B cell (primary cell): ENCODE measurements at regions not wholly inside any gene's neighbourhood (a gene's known extent, or its start where the extent isn't known, plus 50 kb on each side); places are given as distances from the start of the nearest gene placed in this dataset.

Experiments used
- ATAC-seq: fragments of 200-7000 bp; cut with Tn5 transposase; one replicate; pipeline ENCODE4 v1.10.0; 2021; ENCODE audit warnings: low read depth, mild to moderate bottlenecking, moderate number of reproducible peaks, moderate library complexity
- CTCF ChIA-PET: fragments of 350-600 bp; sonication (Branson Sonifier 250); formaldehyde crosslinking; loops from one replicate; lab custom pipeline; 2021; ENCODE audit warnings: antibody characterized with exemption, inconsistent platforms; lab: Charles Lee
- POLR2A ChIA-PET: fragments of 350-600 bp; sonication (Branson Sonifier 250); formaldehyde crosslinking; loops from one replicate; lab custom pipeline; 2021; ENCODE audit warnings: antibody characterized with exemption; lab: Charles Lee
- DNase-seq: peaks from one replicate; pipeline ENCODE4 v3.0.0; 2013
- H2AFZ ChIP-seq: 2 replicates; pipeline ENCODE4 v1.6.1; 2012; ENCODE audit warnings: mild to moderate bottlenecking, low read depth, low read length; ENCODE audit not compliant: insufficient read depth, poor library complexity, severe bottlenecking
- H3K27ac ChIP-seq, 2 donors: 1 replicate in 1 of 2; 2 replicates in 1 of 2; pipeline ENCODE4 v1.5.1; 2012 to 2013; ENCODE audit warnings: low read length in 2 of 2, mild to moderate bottlenecking in 2 of 2, moderate library complexity in 1 of 2
- H3K27me3 ChIP-seq, 4 experiments: fragments of 200-600 bp in 1 of 4; sonication (generic) in 1 of 4; replicated peaks in 1 of 4; 1 replicate in 2 of 4; 2 replicates in 2 of 4; pipeline versions ENCODE4 v1.6.1 to v1.7.0; 2013 to 2016; ENCODE audit warnings: low read length in 3 of 4, mild to moderate bottlenecking in 2 of 4, mixed read lengths in 1 of 4, moderate library complexity in 1 of 4; ENCODE audit not compliant: insufficient read depth in 4 of 4, control insufficient read depth in 3 of 4; ENCODE audit errors: control extremely low read depth in 1 of 4
- H3K36me3 ChIP-seq, 2 experiments: replicated peaks in 1 of 2; 1 replicate in 1 of 2; 2 replicates in 1 of 2; pipeline versions ENCODE4 v1.6.1 to v1.7.1; 2013; ENCODE audit warnings: low read length in 1 of 2; ENCODE audit not compliant: insufficient read depth in 2 of 2, control insufficient read depth in 1 of 2; ENCODE audit errors: control extremely low read depth in 1 of 2, extremely low read depth in 1 of 2
- H3K4me1 ChIP-seq, 2 donors: fragments of 200-600 bp in 1 of 2; sonication (generic) in 1 of 2; 1 replicate in 1 of 2; 2 replicates in 1 of 2; pipeline versions ENCODE4 v1.5.1 to v1.6.1; 2013 to 2017; ENCODE audit warnings: low read length in 2 of 2; ENCODE audit not compliant: control insufficient read depth in 2 of 2, insufficient read depth in 2 of 2
- H3K4me2 ChIP-seq: replicated peaks from 2 replicates; pipeline ENCODE3; 2012; ENCODE audit warnings: mild to moderate bottlenecking, low read depth, low read length; ENCODE audit not compliant: poor library complexity, severe bottlenecking
- H3K4me3 ChIP-seq, 5 experiments: fragments of 200-600 bp in 1 of 5; sonication (generic) in 1 of 5; 1 replicate in 3 of 5; 2 replicates in 2 of 5; pipeline versions ENCODE4 v1.5.1 to v1.7.0; 2011 to 2016; ENCODE audit warnings: low read length in 4 of 5, mild to moderate bottlenecking in 4 of 5, low read depth in 2 of 5, control low read depth in 1 of 5, moderate library complexity in 1 of 5; ENCODE audit not compliant: insufficient read depth in 1 of 5; ENCODE audit errors: control extremely low read depth in 1 of 5, extremely low read depth in 1 of 5
- H3K79me2 ChIP-seq: fragments of 200-600 bp; sonication (generic); one replicate; pipeline ENCODE4 v1.6.0; 2016; ENCODE audit warnings: low read length; ENCODE audit not compliant: control insufficient read depth, insufficient read depth
- H3K9ac ChIP-seq: fragments of 200-600 bp; sonication (generic); 2 replicates; pipeline ENCODE4 v1.6.1; 2017; ENCODE audit warnings: mild to moderate bottlenecking, low read length, moderate library complexity
- H3K9me3 ChIP-seq, 3 donors: one replicate each; pipeline versions ENCODE4 v1.6.1 to v1.7.1; 2013; ENCODE audit warnings: low read length in 2 of 3; ENCODE audit not compliant: control insufficient read depth in 2 of 3, insufficient read depth in 1 of 3; ENCODE audit errors: control extremely low read depth in 1 of 3
- H4K20me1 ChIP-seq: 2 replicates; pipeline ENCODE4 v1.6.0; 2012; ENCODE audit warnings: mild to moderate bottlenecking, low read length; ENCODE audit not compliant: insufficient read depth, control insufficient read depth, poor library complexity, severe bottlenecking
- H3K27ac Mint-ChIP-seq: one replicate; pipeline ENCODE4 v1.8.0; 2021; ENCODE audit warnings: mixed read lengths
- H3K27me3 Mint-ChIP-seq: one replicate; pipeline ENCODE4 v1.8.0; 2021; ENCODE audit warnings: mixed read lengths
- H3K4me1 Mint-ChIP-seq: one replicate; pipeline ENCODE4 v1.8.0; 2021; ENCODE audit warnings: mixed read lengths
- H3K4me3 Mint-ChIP-seq: one replicate; pipeline ENCODE4 v1.8.0; 2021; ENCODE audit warnings: mixed read lengths
- H3K9me3 Mint-ChIP-seq: one replicate; pipeline ENCODE4 v1.8.0; 2022; ENCODE audit warnings: mixed read lengths; ENCODE audit not compliant: insufficient read depth
- EZH2 ChIP-seq: IDR thresholded peaks from 2 replicates; pipeline ENCODE4 v1.6.1; 2012; ENCODE audit warnings: borderline replicate concordance, low read depth, mild to moderate bottlenecking, moderate library complexity, low read length; ENCODE audit not compliant: insufficient read depth, poor library complexity, severe bottlenecking
- WGBS: methylation state at CpG from one replicate; pipeline ENCODE4 v1.1.5; 2013; ENCODE audit warnings: missing lambda C conversion rate; ENCODE audit not compliant: insufficient coverage; 5-methylcytosine and 5-hydroxymethylcytosine counted together
- intact Hi-C: fragments of 100-400 bp; cut with micrococcal nuclease; formaldehyde crosslinking; loops from one replicate; pipeline ENCODE4 v1.10.0; 2022
- TF ChIP-seq, protein P1 (sequence below): fragments of 200-600 bp; IDR thresholded peaks from one replicate; pipeline ENCODE4 v1.8.0; 2022; ENCODE audit warnings: antibody characterized with exemption, mild to moderate bottlenecking

DNA sequence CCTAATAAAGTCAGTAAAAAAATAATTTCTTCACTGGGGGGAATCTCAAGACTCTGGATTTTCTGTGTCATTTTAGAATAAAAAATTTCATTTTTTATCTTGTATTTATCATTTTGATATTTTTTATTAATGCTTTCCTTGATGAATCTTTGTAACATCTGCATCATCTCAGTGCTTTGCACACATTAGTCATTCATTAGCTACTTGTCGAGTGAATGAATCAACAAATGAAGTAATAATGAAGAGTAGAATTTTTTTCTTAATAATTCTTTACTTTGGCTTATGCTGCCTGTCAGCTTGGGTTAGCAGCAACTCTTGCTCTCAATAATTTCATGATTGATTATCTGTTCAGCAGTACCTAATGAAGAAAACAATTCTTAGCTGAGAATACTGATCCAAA is 530.8 kb downstream of the GRXCR1 start:
- no peak overlapping the region for H3K4me3 ChIP-seq
- Mint-ChIP-seq H3K4me1 (no peaks in the 10 kb centered on the region), H3K27me3 (no peaks in the 10 kb centered on the region), H3K27ac (no peak overlapping the region), H3K4me3 (no peak overlapping the region), H3K9me3 (peaks cover 2% of the 10 kb centered on the region)
- no peak for DNase-seq
- no peak overlapping the region for H3K4me2 ChIP-seq
- intact Hi-C loops: no loop called here
- H2AFZ ChIP-seq: no peak overlapping the region
- no peaks in the 10 kb centered on the region for H3K4me1 ChIP-seq
- no peaks in the 10 kb centered on the region for H3K79me2 ChIP-seq
- CTCF ChIA-PET: no interaction called here
- TF ChIP-seq, protein P1, sequence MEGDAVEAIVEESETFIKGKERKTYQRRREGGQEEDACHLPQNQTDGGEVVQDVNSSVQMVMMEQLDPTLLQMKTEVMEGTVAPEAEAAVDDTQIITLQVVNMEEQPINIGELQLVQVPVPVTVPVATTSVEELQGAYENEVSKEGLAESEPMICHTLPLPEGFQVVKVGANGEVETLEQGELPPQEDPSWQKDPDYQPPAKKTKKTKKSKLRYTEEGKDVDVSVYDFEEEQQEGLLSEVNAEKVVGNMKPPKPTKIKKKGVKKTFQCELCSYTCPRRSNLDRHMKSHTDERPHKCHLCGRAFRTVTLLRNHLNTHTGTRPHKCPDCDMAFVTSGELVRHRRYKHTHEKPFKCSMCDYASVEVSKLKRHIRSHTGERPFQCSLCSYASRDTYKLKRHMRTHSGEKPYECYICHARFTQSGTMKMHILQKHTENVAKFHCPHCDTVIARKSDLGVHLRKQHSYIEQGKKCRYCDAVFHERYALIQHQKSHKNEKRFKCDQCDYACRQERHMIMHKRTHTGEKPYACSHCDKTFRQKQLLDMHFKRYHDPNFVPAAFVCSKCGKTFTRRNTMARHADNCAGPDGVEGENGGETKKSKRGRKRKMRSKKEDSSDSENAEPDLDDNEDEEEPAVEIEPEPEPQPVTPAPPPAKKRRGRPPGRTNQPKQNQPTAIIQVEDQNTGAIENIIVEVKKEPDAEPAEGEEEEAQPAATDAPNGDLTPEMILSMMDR: no peak
- no peak for TF ChIP-seq EZH2
- H3K36me3 ChIP-seq: no peaks in the 10 kb centered on the region
- H4K20me1 ChIP-seq: no peaks in the 10 kb centered on the region
- no CpG with 5 or more reads among the region's 1 CpG for WGBS
- no peak overlapping the region for H3K27ac ChIP-seq
- no peaks in the 10 kb centered on the region for H3K27me3 ChIP-seq
- H3K9me3 ChIP-seq: no peaks in the 10 kb centered on the region
- H3K9ac ChIP-seq: no peak overlapping the region
- ATAC-seq: no peak
- POLR2A ChIA-PET: no interaction called here

DNA sequence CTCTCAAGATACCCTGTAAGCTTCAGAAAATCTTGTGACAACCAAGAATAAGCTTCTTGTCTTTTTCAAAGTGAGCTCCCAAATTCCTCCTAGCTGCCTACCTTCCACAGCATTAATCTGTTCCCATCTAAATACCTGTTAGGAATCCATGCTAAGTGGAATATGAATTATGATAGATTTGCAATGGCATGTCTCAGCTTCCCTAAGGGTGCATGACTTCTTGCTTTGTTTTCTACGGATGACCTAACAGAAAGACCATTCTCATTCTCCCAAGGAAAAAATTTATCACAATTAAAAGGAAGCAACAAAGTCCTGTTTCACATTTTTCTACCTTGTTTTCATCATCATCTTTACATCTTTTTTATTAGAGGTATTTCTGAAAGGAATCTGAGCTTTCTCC is 532.7 kb downstream of the GRXCR1 start:
- H3K27ac ChIP-seq: no peak overlapping the region
- H3K9me3 Mint-ChIP-seq: no peaks in the 10 kb centered on the region
- H3K79me2 ChIP-seq: no peaks in the 10 kb centered on the region
- no peak overlapping the region for H3K9ac ChIP-seq
- no peak overlapping the region for H3K4me3 ChIP-seq
- no peaks in the 10 kb centered on the region for H3K27me3 ChIP-seq
- H3K4me2 ChIP-seq: no peak overlapping the region
- H3K27ac Mint-ChIP-seq: no peak overlapping the region
- ATAC-seq (no peak), DNase-seq (no peak)
- intact Hi-C loops: no loop called here
- no peak for TF ChIP-seq EZH2
- TF ChIP-seq, protein P1: no peak
- POLR2A ChIA-PET: no interaction called here
- no peaks in the 10 kb centered on the region for H4K20me1 ChIP-seq
- CTCF ChIA-PET: no interaction called here
- no peaks in the 10 kb centered on the region for H3K4me1 Mint-ChIP-seq
- H2AFZ ChIP-seq: no peak overlapping the region
- no peaks in the 10 kb centered on the region for H3K27me3 Mint-ChIP-seq
- H3K4me3 Mint-ChIP-seq: no peak overlapping the region
- H3K9me3 ChIP-seq: no peaks in the 10 kb centered on the region
- H3K36me3 ChIP-seq: no peaks in the 10 kb centered on the region
- H3K4me1 ChIP-seq: no peaks in the 10 kb centered on the region
- WGBS: no CpG with 5 or more reads among the region's 1 CpG
